MM.1S (cell line): ENCODE measurements at regions not wholly inside any gene's neighbourhood (a gene's known extent, or its start where the extent isn't known, plus 50 kb on each side); places are given as distances from the start of the nearest gene placed in this dataset.

Source experiments
- DNase-seq: peaks from one replicate; pipeline ENCODE4 v3.0.0-alpha.2; 2015
- H2AFZ ChIP-seq: fragments of 300-600 bp; sonication (generic); 2 replicates; pipeline ENCODE4 v1.6.0; 2016; ENCODE audit warnings: antibody characterized with exemption, low read length
- H3F3A ChIP-seq: fragments of 300-600 bp; sonication (generic); 2 replicates; pipeline ENCODE4 v1.6.1; 2016; ENCODE audit warnings: mild to moderate bottlenecking, antibody characterized with exemption, low read length, moderate library complexity, mixed read lengths; ENCODE audit not compliant: insufficient read depth
- H3K27ac ChIP-seq: fragments of 300-600 bp; sonication (generic); 2 replicates; pipeline ENCODE4 v1.5.1; 2016; ENCODE audit warnings: mild to moderate bottlenecking, low read length
- H3K27me3 ChIP-seq: fragments of 300-600 bp; sonication (generic); replicated peaks from 2 replicates; pipeline ENCODE4 v1.6.0; 2016; ENCODE audit warnings: low read length; ENCODE audit not compliant: insufficient read depth
- H3K36me3 ChIP-seq: fragments of 300-600 bp; sonication (generic); replicated peaks from 2 replicates; pipeline ENCODE4 v1.6.1; 2016; ENCODE audit warnings: mild to moderate bottlenecking, low read length, mixed read lengths; ENCODE audit not compliant: insufficient read depth
- H3K4me1 ChIP-seq: fragments of 300-600 bp; sonication (generic); 2 replicates; pipeline ENCODE4 v1.6.1; 2016; ENCODE audit warnings: low read length, mixed read lengths
- H3K4me2 ChIP-seq: fragments of 300-600 bp; sonication (generic); 2 replicates; pipeline ENCODE4 v1.6.0; 2016; ENCODE audit warnings: low read depth, low read length
- H3K4me3 ChIP-seq: fragments of 300-600 bp; sonication (generic); 2 replicates; pipeline ENCODE4 v1.5.1; 2016; ENCODE audit warnings: low read length, mixed read lengths
- H3K79me2 ChIP-seq: fragments of 300-600 bp; sonication (generic); 2 replicates; pipeline ENCODE4 v1.6.1; 2016; ENCODE audit warnings: mixed run types, low read length, mixed read lengths
- H3K9ac ChIP-seq: fragments of 300-600 bp; sonication (generic); 2 replicates; pipeline ENCODE4 v1.6.1; 2016; ENCODE audit warnings: low read length, mixed read lengths
- H3K9me2 ChIP-seq: fragments of 300-600 bp; sonication (generic); replicated peaks from 2 replicates; pipeline ENCODE4 v1.6.1; 2016; ENCODE audit warnings: mild to moderate bottlenecking, low read length, mixed read lengths; ENCODE audit not compliant: insufficient read depth
- H3K9me3 ChIP-seq: fragments of 300-600 bp; sonication (generic); replicated peaks from 2 replicates; pipeline ENCODE4 v1.6.1; 2016; ENCODE audit warnings: mild to moderate bottlenecking, low read length, mixed read lengths; ENCODE audit not compliant: insufficient read depth
- H4K20me1 ChIP-seq: fragments of 300-600 bp; sonication (generic); 2 replicates; pipeline ENCODE4 v1.6.1; 2016; ENCODE audit warnings: mild to moderate bottlenecking, low read length, moderate library complexity, mixed read lengths; ENCODE audit not compliant: insufficient read depth
- EZH2 ChIP-seq: fragments of 300-600 bp; sonication (generic); optimal IDR thresholded peaks from 2 replicates; pipeline ENCODE3; 2017; ENCODE audit warnings: low read depth, mild to moderate bottlenecking, antibody characterized with exemption, low read length, mixed read lengths
- EZH2phosphoT487 ChIP-seq: fragments of 300-600 bp; sonication (generic); IDR thresholded peaks from 2 replicates; pipeline ENCODE4 v1.6.1; 2018; ENCODE audit warnings: antibody characterized with exemption, low read length
- TF ChIP-seq, protein P1 (sequence below): fragments of 300-600 bp; sonication (generic); IDR thresholded peaks from 2 replicates; pipeline ENCODE4 v1.5.1; 2016; ENCODE audit warnings: antibody characterized with exemption, low read length, mixed read lengths

DNA sequence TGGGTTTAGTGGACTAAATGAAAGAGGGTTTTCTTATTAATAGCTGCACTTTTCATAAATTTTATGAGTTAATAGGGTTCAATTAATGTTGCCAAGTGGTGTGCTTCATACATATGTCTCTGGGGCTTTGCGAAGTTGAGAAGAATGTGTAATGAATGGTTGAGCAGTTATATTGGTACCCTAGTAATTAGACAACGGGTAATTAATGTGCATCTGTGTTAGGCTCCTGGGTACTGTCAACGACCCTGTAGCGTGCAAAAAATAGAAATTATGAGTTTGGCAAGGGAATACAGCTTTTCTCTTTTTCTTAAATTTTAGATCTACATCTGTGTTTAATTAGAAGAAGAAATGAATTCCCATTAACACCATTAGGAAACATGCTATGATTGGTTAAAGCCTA, 1027.7 kb downstream of the ARAP2 start:
- Histone ChIP-seq H3K4me3 (no peak overlapping the region), H3K9ac (no peak overlapping the region), H4K20me1 (no peaks in the 10 kb centered on the region), H3F3A (no peaks in the 10 kb centered on the region), H3K9me3 (no peaks in the 10 kb centered on the region), H2AFZ (no peak overlapping the region), H3K79me2 (no peaks in the 10 kb centered on the region), H3K36me3 (no peaks in the 10 kb centered on the region), H3K27ac (no peak overlapping the region), H3K4me1 (no peaks in the 10 kb centered on the region), H3K4me2 (no peak overlapping the region), H3K9me2 (no peaks in the 10 kb centered on the region), H3K27me3 (no peaks in the 10 kb centered on the region)
- TF ChIP-seq EZH2 = no peak
- TF ChIP-seq, protein P1, sequence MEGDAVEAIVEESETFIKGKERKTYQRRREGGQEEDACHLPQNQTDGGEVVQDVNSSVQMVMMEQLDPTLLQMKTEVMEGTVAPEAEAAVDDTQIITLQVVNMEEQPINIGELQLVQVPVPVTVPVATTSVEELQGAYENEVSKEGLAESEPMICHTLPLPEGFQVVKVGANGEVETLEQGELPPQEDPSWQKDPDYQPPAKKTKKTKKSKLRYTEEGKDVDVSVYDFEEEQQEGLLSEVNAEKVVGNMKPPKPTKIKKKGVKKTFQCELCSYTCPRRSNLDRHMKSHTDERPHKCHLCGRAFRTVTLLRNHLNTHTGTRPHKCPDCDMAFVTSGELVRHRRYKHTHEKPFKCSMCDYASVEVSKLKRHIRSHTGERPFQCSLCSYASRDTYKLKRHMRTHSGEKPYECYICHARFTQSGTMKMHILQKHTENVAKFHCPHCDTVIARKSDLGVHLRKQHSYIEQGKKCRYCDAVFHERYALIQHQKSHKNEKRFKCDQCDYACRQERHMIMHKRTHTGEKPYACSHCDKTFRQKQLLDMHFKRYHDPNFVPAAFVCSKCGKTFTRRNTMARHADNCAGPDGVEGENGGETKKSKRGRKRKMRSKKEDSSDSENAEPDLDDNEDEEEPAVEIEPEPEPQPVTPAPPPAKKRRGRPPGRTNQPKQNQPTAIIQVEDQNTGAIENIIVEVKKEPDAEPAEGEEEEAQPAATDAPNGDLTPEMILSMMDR = no peak
- TF ChIP-seq EZH2phosphoT487 = no peak
- no peak for DNase-seq

GRCh38 chr4:35217331-35217730, 1027.0 kb downstream of the ARAP2 start:
- no peak overlapping the region for H3K9ac ChIP-seq
- H3F3A ChIP-seq = no peaks in the 10 kb centered on the region
- no peaks in the 10 kb centered on the region for H3K79me2 ChIP-seq
- H3K4me2 ChIP-seq = no peak overlapping the region
- H2AFZ ChIP-seq = no peak overlapping the region
- H3K36me3 ChIP-seq = no peaks in the 10 kb centered on the region
- no peak for DNase-seq
- no peaks in the 10 kb centered on the region for H3K4me1 ChIP-seq
- H4K20me1 ChIP-seq = no peaks in the 10 kb centered on the region
- H3K27ac ChIP-seq = no peak overlapping the region
- no peak overlapping the region for H3K4me3 ChIP-seq
- TF ChIP-seq EZH2 = no peak
- TF ChIP-seq, protein P1 = no peak
- TF ChIP-seq EZH2phosphoT487 = no peak
- no peaks in the 10 kb centered on the region for H3K9me3 ChIP-seq
- no peaks in the 10 kb centered on the region for H3K9me2 ChIP-seq
- H3K27me3 ChIP-seq = no peaks in the 10 kb centered on the region

- Histone ChIP-seq H3K9me2 (no peaks in the 10 kb centered on the region), H3K27me3 (no peaks in the 10 kb centered on the region), H3K27ac (no peak overlapping the region), H3K4me3 (no peak overlapping the region), H3K79me2 (no peaks in the 10 kb centered on the region), H3K9me3 (no peaks in the 10 kb centered on the region), H2AFZ (no peak overlapping the region), H3K36me3 (no peaks in the 10 kb centered on the region), H3K4me2 (no peak overlapping the region), H3F3A (no peaks in the 10 kb centered on the region), H3K4me1 (no peaks in the 10 kb centered on the region), H3K9ac (no peak overlapping the region), H4K20me1 (no peaks in the 10 kb centered on the region; the same call in 1 of the 2 replicates)
- no peak for DNase-seq
- TF ChIP-seq, protein P1 = no peak
- TF ChIP-seq EZH2 = no peak
- no peak for TF ChIP-seq EZH2phosphoT487
Observed at GRCh38 chr4:35228313-35228712, 1016.0 kb downstream of the ARAP2 start.

GRCh38 chr4:35229021-35229420, 1015.3 kb downstream of the ARAP2 start:
- no peak overlapping the region for H3K9ac ChIP-seq
- no peaks in the 10 kb centered on the region for H3K79me2 ChIP-seq
- TF ChIP-seq EZH2 (no peak), EZH2phosphoT487 (no peak)
- TF ChIP-seq, protein P1 = no peak
- no peak overlapping the region for H3K4me2 ChIP-seq
- no peaks in the 10 kb centered on the region; the same call in 1 of the 2 replicates for H4K20me1 ChIP-seq
- no peak overlapping the region for H3K4me3 ChIP-seq
- no peaks in the 10 kb centered on the region for H3F3A ChIP-seq
- no peak overlapping the region for H2AFZ ChIP-seq
- no peak overlapping the region for H3K27ac ChIP-seq
- H3K9me2 ChIP-seq = no peaks in the 10 kb centered on the region
- no peaks in the 10 kb centered on the region for H3K9me3 ChIP-seq
- no peaks in the 10 kb centered on the region for H3K36me3 ChIP-seq
- no peaks in the 10 kb centered on the region for H3K4me1 ChIP-seq
- no peak for DNase-seq
- no peaks in the 10 kb centered on the region for H3K27me3 ChIP-seq
